HCT116 (cell line): ENCODE measurements at regions not wholly inside any gene's neighbourhood (a gene's known extent, or its start where the extent isn't known, plus 50 kb on each side); places are given as distances from the start of the nearest gene placed in this dataset.

Source experiments
- ATAC-seq: fragments of 200-7000 bp; cut with Tn5 transposase; 2 replicates; pipeline ENCODE4 v1.9.1; 2020; ENCODE audit warnings: mild to moderate bottlenecking, moderate library complexity
- BruUV-seq: library from RNA; stranded (reverse); fragments of 400-500 nt; replicated peaks from 2 replicates; lab custom pipeline; 2021; lab: Mats Ljungman, UMichigan
- CTCF ChIA-PET: fragments of 300-600 bp; sonication (Branson Sonifier 250); formaldehyde crosslinking; loops from one replicate; lab custom pipeline; 2021; ENCODE audit warnings: antibody characterized with exemption; lab: Charles Lee
- POLR2A ChIA-PET: fragments of 300-600, 350-600 bp; sonication (Branson Sonifier 250); formaldehyde crosslinking; loops from one replicate; lab custom pipeline; 2021; ENCODE audit warnings: antibody characterized with exemption; lab: Charles Lee
- RAD21 ChIA-PET, 2 experiments: fragments of 300-600 bp; sonication (Branson Sonifier 250); formaldehyde crosslinking; loops; one replicate each; lab custom pipeline; 2023; ENCODE audit warnings: low total read pairs in 2 of 2; ENCODE audit not compliant: uncharacterized antibody in 2 of 2, unreplicated experiment in 2 of 2, low non-redundant PET in 1 of 2; lab: Charles Lee
- DNase-seq: peaks from one replicate; pipeline ENCODE4 v3.0.0-alpha.2; 2010; ENCODE audit warnings: low read depth, low spot score
- H2AFZ ChIP-seq: fragments of 200-600 bp; shearing (Covaris generic), sonication (generic); 2 replicates; pipeline ENCODE4 v1.6.1; 2017; ENCODE audit warnings: low read depth, mixed run types, mixed read lengths, antibody characterized with exemption, low read length; ENCODE audit not compliant: poor library complexity, severe bottlenecking
- H3K27ac ChIP-seq: 2 replicates; pipeline ENCODE4 v1.5.1; 2012; ENCODE audit warnings: low read depth, low read length
- H3K27me3 ChIP-seq: fragments of 200-600 bp; sonication (generic); 2 replicates; pipeline ENCODE4 v1.6.1; 2016; ENCODE audit warnings: mixed run types, low read length, mixed read lengths; ENCODE audit not compliant: insufficient read depth
- H3K36me3 ChIP-seq, 2 experiments: fragments of 200-500 bp in 1 of 2; fragments of 200-600 bp in 1 of 2; sonication (Bioruptor generic) in 1 of 2; sonication (generic) in 1 of 2; 2 replicates each; pipeline versions ENCODE4 v1.5.1 to v1.6.1; 2014 to 2016; ENCODE audit warnings: low read length in 2 of 2, inconsistent platforms in 1 of 2, mixed read lengths in 1 of 2, mixed run types in 1 of 2; ENCODE audit not compliant: insufficient read depth in 2 of 2, control insufficient read depth in 1 of 2
- H3K4me1 ChIP-seq, 2 experiments: fragments of 200-600 bp in 1 of 2; sonication (generic) in 1 of 2; 2 replicates each; pipeline versions ENCODE4 v1.5.1 to v1.6.1; 2012 to 2017; ENCODE audit warnings: low read length in 2 of 2, inconsistent platforms in 1 of 2, mild to moderate bottlenecking in 1 of 2, mixed read lengths in 1 of 2, mixed run types in 1 of 2, moderate library complexity in 1 of 2; ENCODE audit not compliant: insufficient read depth in 2 of 2, control insufficient read depth in 1 of 2
- H3K4me2 ChIP-seq: fragments of 200-600 bp; sonication (generic); 2 replicates; pipeline ENCODE4 v1.6.1; 2017; ENCODE audit warnings: mixed run types, low read length, mixed read lengths
- H3K4me3 ChIP-seq, 2 experiments: fragments of 200-600 bp in 1 of 2; sonication (generic) in 1 of 2; replicated peaks in 1 of 2; 2 replicates each; pipeline ENCODE4 v1.5.1; 2011 to 2016; ENCODE audit warnings: low read length in 2 of 2, control low read depth in 1 of 2, low read depth in 1 of 2, mild to moderate bottlenecking in 1 of 2, mixed read lengths in 1 of 2, mixed run types in 1 of 2
- H3K79me2 ChIP-seq: fragments of 200-600 bp; sonication (generic); 2 replicates; pipeline ENCODE4 v1.6.1; 2017; ENCODE audit warnings: mild to moderate bottlenecking, mixed run types, low read length, moderate library complexity, mixed read lengths; ENCODE audit not compliant: insufficient read depth
- H3K9ac ChIP-seq: fragments of 200-600 bp; sonication (generic); 2 replicates; pipeline ENCODE4 v1.6.1; 2016; ENCODE audit warnings: low read length, mixed read lengths
- H3K9me2 ChIP-seq: fragments of 200-600 bp; sonication (generic), shearing (Covaris generic); 2 replicates; pipeline ENCODE4 v1.6.1; 2017; ENCODE audit warnings: mixed run types, mild to moderate bottlenecking, moderate library complexity; ENCODE audit not compliant: insufficient read depth
- H3K9me3 ChIP-seq, 2 experiments: fragments of 200-500 bp in 1 of 2; fragments of 200-600 bp in 1 of 2; sonication (Bioruptor generic) in 1 of 2; sonication (generic) in 1 of 2; 2 replicates each; pipeline ENCODE4 v1.6.1; 2014 to 2017; ENCODE audit warnings: low read length in 2 of 2, mixed read lengths in 2 of 2, inconsistent platforms in 1 of 2, low read depth in 1 of 2, mild to moderate bottlenecking in 1 of 2, mixed run types in 1 of 2, moderate library complexity in 1 of 2; ENCODE audit not compliant: control insufficient read depth in 1 of 2, insufficient read depth in 1 of 2
- H4K20me1 ChIP-seq: fragments of 200-600 bp; sonication (generic), shearing (Covaris generic); 2 replicates; pipeline ENCODE4 v1.6.1; 2017; ENCODE audit warnings: mixed run types, mild to moderate bottlenecking, moderate library complexity; ENCODE audit not compliant: insufficient read depth
- EGR1 ChIP-seq: IDR thresholded peaks from 2 replicates; pipeline ENCODE4 v1.6.1; 2012; ENCODE audit warnings: low read depth
- EZH2phosphoT487 ChIP-seq: fragments of 200-600 bp; IDR thresholded peaks from 2 replicates; pipeline ENCODE4 v1.6.1; 2018; ENCODE audit warnings: antibody characterized with exemption, borderline replicate concordance
- FOSL1 ChIP-seq: IDR thresholded peaks from 2 replicates; pipeline ENCODE4 v1.6.1; 2012; ENCODE audit warnings: low read depth
- JUND ChIP-seq: IDR thresholded peaks from 2 replicates; pipeline ENCODE4 v1.6.1; 2012
- MAX ChIP-seq: IDR thresholded peaks from 2 replicates; pipeline ENCODE4 v1.6.1; 2012
- POLR2A ChIP-seq: IDR thresholded peaks from 2 replicates; pipeline ENCODE4 v1.7.0; 2011; ENCODE audit warnings: borderline replicate concordance; ENCODE audit not compliant: insufficient read depth, insufficient read length; ENCODE audit errors: extremely low read depth
- RAD21 ChIP-seq: IDR thresholded peaks from 2 replicates; pipeline ENCODE4 v1.6.1; 2012; ENCODE audit warnings: low read depth, mild to moderate bottlenecking
- REST ChIP-seq: IDR thresholded peaks from 2 replicates; pipeline ENCODE4 v1.6.1; 2012; ENCODE audit warnings: low read depth
- YY1 ChIP-seq: IDR thresholded peaks from 2 replicates; pipeline ENCODE4 v1.6.1; 2011; ENCODE audit warnings: low read length, low read depth, moderate library complexity, mild to moderate bottlenecking; ENCODE audit not compliant: insufficient replicate concordance; ENCODE audit errors: extremely low read depth
- ZFX ChIP-seq: fragments of 450-650 bp; IDR thresholded peaks from 2 replicates; pipeline ENCODE4 v1.6.1; 2017
- intact Hi-C: fragments of 100-400 bp; cut with micrococcal nuclease; formaldehyde crosslinking; loops from 2 replicates; pipeline ENCODE4 v1.10.0; 2022

- Histone ChIP-seq H3K27me3 (no peaks in the 10 kb centered on the region), H4K20me1 (no peaks in the 10 kb centered on the region), H3K4me2 (no peak overlapping the region), H3K4me3 (no peak overlapping the region), H3K4me1 (no peaks in the 10 kb centered on the region), H2AFZ (no peak overlapping the region), H3K9ac (no peak overlapping the region), H3K27ac (no peak overlapping the region), H3K9me2 (no peaks in the 10 kb centered on the region), H3K79me2 (no peaks in the 10 kb centered on the region)
- no peak for ATAC-seq
- ChIA-PET POLR2A (no interaction called here), RAD21 (no interaction called here)
- no TSS peak for BruUV-seq
- TF ChIP-seq MAX (no peak), POLR2A (no peak), EZH2phosphoT487 (no peak), JUND (no peak), RAD21 (no peak), YY1 (no peak), EGR1 (no peak), FOSL1 (no peak), ZFX (no peak), REST (no peak)
- TF ChIP-seq, all 23 proteins: peak for 0
- Histone ChIP-seq H3K9me3 (no peaks in the 10 kb centered on the region), H3K36me3 (no peaks in the 10 kb centered on the region)
- intact Hi-C loops: no loop called here
- DNase-seq: no peak
- CTCF ChIA-PET: no interaction called here
Observed at GRCh38 chr4:126364311-126364911, 1049.7 kb downstream of the FAT4 start.
